NCI-H2029 (cell line): ENCODE measurements at regions not wholly inside any gene's neighbourhood (a gene's known extent, or its start where the extent isn't known, plus 50 kb on each side); places are given as distances from the start of the nearest gene placed in this dataset.
"Not testable (repeated sequence)": the region's sequence is repeated elsewhere in the genome, so short reads cannot be mapped to it uniquely, and the experiment has no call there.

Experiments
- DNase-seq: peaks from one replicate; lab custom pipeline; 2025; lab: John Stamatoyannopoulos, UW

DNA sequence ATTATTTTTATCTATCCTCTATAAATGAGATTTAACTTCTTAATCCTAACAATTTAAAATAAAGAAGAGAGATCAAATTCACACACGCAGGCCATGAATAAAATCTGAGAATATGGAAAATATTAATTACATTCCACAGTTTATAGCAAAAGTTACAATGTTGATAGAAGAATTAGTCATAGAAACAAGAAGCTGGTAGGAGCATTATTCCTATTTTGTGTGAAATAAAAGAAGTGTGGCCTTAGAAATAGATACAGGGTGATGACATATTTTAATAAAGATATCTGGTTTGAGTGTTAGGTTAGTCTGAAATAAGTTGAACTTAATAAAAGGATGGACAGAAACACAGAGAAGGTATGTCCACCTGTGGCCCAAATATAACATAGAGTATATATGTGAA lies 790.4 kb upstream of the NUDT12 start:
- DNase-seq: no peak

DNA sequence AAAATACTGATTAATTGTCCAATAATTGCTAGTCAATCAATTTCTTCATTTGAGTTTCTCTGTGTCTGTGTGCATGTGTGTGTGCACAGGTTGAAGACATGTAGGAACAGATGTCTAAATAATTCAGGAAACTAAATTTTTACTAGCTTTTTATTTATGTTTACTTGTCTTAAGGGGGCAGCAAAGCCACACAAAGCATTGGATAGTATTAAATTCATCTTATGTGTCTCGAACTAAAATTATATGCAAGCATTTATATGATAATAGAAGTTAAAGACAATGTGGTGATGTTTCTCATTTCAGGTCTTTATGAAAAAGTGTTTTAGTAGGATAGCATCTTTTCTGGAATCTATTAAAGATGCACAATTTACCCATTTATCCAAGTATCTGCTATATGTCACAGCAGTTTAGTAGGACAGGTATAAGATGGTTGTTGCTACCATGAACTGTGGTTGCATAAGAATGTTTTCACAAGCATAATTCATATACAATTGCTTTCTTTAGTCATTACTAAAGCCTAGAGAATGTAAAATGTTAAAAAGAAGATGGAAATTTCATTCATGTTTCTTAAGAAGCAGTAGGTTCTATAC lies 784.6 kb upstream of the NUDT12 start:
- DNase-seq: no peak

- no peak for DNase-seq
These were observed 782.8 kb upstream of the NUDT12 start for GRCh38 chr5:104345222-104346016.

DNA sequence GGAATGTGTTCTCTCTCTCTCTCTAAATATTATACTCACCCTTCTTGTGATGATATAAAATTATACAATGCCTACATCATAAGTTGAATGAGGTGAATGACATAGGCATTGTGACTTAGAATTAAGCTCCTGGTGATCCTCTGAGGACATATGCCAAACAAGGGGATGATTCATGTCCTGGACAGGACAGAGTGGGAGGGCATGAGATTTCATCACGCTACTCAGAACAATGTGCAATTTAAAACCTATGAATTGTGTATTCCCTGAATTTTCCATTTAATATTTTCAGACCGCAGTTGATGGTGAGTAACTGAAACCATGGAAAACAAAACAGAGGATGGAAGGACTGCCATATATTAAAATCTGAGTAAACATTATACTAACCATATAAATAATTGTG lies 782.2 kb upstream of the NUDT12 start:
- DNase-seq: no peak

DNA sequence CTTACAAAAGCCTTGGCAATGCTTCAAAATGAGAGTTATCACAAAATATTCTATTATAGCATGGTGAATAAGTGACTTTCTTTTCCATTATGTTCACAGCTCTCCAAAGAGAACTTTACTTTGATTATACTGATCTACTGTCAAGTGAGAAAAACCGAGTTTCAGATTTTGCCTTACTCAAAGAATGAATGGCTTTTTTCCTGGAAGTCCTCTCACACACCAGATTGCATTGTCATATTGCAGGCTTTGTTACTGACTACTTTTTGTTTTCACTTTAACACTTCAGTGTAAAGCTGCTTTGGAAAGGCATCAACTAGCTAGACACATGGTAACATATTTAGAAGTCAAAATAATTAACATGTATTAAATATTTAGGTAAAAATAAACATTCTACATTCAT lies 765.2 kb upstream of the NUDT12 start:
- no peak for DNase-seq

DNA sequence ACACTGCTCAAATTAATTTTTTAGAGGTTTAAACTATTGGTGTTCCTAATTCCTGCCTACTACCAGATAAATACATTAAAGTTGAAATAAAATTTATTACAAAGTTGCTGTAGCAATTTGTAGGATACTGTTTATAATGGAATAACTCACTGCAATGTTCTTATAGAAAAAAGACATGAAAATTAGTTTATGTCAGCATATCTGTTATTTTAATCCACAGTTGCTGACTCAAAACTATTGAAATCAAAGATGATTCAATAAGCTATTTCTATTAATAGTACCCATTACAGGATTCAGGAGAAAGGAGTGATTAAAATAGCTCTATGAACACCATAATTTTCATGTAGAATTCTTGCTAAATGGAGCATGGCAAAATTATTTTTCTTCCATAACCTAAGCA lies 764.4 kb upstream of the NUDT12 start:
- no peak for DNase-seq

DNA sequence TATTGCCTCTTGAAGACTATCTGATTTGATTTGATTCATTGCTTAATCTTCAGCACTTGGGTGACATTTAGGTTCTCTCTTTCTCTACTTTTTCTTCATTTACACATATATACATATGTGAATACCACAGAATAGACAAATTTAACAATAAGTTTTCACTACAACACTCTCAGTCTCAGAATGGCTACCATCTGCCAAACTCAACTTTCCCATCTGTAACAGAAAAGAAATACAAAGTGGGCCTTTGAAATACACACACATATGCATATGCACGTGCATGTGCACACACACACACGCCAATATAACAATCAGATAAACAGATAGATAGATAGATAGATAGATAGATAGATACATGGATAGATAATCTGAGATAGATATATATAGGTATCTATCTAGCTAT lies 762.8 kb upstream of the NUDT12 start:
- no peak for DNase-seq

- not testable (repeated sequence) for DNase-seq
These were observed 754.1 kb upstream of the NUDT12 start for GRCh38 chr5:104316676-104317075.

- no peak for DNase-seq
These were observed 749.9 kb upstream of the NUDT12 start for GRCh38 chr5:104312481-104312880.

DNA sequence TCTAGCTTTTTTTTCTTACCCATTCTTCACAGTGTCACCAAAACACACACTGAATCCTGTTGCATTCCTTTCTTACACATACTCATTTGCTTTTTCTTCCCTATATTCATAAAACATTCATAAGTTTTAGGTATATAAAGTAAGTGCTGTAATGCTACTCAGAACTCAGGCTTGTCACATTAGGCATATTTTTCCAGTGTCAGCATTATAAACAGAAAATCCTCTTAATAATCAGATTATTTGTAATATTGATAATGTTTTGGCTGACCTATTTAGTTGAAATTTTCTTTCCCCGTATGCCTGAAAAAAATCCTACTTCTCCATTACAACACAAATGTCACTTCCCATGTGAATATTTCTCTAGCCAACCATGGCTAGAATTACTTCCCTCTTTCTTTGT lies 743.0 kb upstream of the NUDT12 start:
- DNase-seq: no peak

GRCh38 chr5:104299998-104300706 lies 737.6 kb upstream of the NUDT12 start:
- DNase-seq: no peak

DNA sequence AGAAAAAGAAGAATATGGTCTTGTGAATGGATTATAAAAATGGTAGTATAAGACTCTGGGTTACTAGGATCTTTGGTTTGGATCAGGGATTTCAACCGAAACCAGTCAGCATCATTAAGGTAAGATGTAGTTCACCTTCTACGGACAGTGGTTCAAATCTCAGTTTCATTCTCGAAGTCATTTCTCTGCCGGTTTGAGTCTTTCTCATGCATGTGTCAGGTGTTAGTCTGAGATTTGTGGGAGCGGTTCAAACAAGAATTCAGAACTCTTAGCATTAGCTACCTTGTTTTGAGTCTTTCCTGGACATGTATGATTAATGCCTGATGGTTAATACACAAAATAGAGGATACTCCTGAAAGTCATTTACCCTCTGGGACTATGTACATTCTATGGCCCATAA lies 735.9 kb upstream of the NUDT12 start:
- no peak for DNase-seq

GRCh38 chr5:104297076-104297475 lies 734.5 kb upstream of the NUDT12 start:
- no peak for DNase-seq

GRCh38 chr5:104295991-104296390 lies 733.4 kb upstream of the NUDT12 start:
- DNase-seq: no peak

DNA sequence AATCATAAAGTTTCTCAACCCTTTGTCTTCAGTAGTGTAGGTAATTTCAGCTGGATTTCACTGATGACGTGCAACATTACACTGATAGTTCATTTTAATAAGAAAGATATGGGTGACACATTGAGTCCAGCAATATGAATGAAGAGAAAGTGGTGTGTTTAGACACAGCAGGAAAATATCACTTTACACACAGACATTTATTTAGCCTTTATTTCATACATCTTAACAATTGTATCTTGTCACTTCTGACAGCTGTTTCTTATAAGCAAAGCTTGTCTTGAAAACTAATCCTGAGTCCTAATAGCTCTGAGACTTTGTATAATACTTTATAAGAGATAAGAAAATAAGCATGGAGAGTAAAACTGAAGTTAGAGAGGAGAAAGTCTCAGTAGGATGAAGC lies 720.5 kb upstream of the NUDT12 start:
- DNase-seq: no peak

GRCh38 chr5:104273725-104274124 lies 711.1 kb upstream of the NUDT12 start:
- DNase-seq: no peak

DNA sequence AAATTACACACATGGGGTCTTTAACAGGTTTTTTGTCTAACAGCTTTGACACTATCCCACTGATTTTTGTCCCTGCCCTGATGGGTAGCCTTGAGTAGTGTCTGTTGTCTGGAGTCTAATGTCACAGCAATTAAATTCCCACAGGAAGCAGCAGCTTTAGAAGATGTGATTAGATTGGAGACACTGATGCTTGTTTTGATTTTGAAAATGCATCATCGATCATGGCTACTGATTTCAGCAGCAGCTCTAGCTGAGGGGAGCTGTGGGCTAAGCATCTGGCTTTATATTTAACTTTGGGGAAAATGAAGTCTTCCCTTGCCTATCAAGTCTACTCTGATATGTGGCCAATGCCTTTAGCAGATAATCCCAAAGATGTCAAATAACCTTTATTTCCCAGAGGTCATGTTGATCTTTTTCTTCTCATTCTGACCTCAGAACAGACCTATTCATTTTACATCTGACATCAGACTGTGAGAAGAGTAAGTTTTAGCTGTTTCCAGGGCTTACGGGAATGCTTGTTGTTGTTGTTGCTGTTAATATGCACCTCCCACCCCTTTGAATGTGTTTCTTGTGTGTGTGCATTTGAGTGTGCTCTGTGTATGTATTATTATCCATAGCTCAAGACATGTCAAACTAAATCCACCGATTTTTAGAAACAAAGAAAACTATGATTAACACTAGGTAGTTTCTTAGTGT lies 704.9 kb upstream of the NUDT12 start:
- DNase-seq: no peak

DNA sequence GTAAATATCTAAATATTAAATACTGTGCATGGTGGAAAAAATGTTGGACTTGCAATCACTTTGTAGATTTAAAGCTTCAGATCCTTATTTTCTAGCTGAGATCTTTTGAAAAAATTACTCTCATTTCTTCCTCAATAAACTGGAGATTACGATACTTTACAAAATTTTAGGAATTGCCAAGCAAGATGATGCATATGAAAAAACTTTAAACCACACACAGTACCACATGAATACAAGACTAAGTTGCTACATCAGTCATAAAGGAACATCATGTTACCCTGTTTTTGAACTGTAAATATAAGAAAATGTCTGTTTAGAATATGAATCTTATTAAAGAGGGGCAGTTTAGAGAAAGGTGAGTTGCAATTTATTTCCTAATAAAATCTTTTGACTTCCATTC lies 703.6 kb upstream of the NUDT12 start:
- DNase-seq: no peak

GRCh38 chr5:104265531-104266140 lies 703.0 kb upstream of the NUDT12 start:
- DNase-seq: no peak

DNA sequence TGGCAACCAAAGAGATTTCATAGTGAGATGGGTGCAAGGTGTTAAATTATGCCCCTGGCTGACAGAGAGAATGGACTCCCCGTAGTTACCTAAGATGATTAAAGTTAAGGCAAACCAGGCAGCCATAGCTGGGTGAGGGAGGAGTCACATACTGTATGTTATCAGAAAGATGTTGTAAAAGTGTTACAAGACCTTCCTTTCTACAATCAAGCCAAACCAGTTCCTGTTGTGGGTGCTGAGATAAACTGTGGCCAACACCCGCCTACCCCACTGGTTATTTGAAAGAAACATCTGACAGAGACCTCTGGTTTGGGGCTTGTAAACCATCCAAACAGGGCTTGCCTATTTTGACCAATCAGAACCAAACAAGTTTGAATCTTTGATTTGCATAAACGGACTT lies 684.7 kb upstream of the NUDT12 start:
- DNase-seq: no peak

DNA sequence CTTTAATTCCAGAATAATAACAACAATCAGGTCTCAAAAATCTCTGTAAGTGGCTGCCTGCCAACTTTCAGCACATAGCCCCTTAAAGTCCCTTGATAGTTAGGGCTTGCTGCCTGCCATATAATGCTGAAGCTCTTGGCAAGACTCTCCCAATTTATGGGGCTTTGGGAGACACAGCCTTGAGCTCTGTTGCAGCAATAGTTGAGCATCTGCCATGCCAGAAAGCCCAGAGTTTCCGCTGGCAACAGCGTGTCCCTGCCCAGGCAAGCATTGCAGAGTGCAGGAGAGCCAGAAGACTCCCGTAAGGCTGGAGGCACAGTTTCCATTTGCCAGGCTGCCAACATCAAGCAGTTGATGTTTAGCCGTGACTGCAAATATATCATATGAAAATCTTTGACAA lies 678.5 kb upstream of the NUDT12 start:
- DNase-seq: no peak

GRCh38 chr5:104237586-104237985 lies 675.0 kb upstream of the NUDT12 start:
- no peak for DNase-seq
